ENCODE measurements at regions not wholly inside any gene's neighbourhood (a gene's known extent, or its start where the extent isn't known, plus 50 kb on each side); places are given as distances from the start of the nearest gene placed in this dataset.

GRCh38 chr2:45261746-45262145 lies 252.5 kb upstream of the SIX2 start:
- ATAC-seq (ENCODE audit: insufficient number of reproducible peaks, low FRiP score, low read depth) (no peak), DNase-seq (ENCODE audit: low spot score) (no peak)
- Histone ChIP-seq H3K27ac (no peak overlapping the region), H3K36me3 (no peaks in the 10 kb centered on the region), H3K27me3 (replicated peaks; ENCODE audit: insufficient read depth) (no peaks in the 10 kb centered on the region), H3K4me1 (ENCODE audit: control insufficient read depth in 1 of 2, low read depth in 2 of 2) (peaks cover 14 to 30% of the 10 kb centered on the region in 2 donors), H3K4me3 (no peak overlapping the region), H3K9me3 (no peaks in the 10 kb centered on the region)
- no peak for TF ChIP-seq CTCF (IDR thresholded peaks at IDR 0.05)

GRCh38 chr2:45260946-45261345 lies 251.7 kb upstream of the SIX2 start:
- no peak for ATAC-seq (ENCODE audit: insufficient number of reproducible peaks, low FRiP score, low read depth)
- no peak overlapping the region for H3K4me3 ChIP-seq
- H3K4me1 ChIP-seq (ENCODE audit: control insufficient read depth in 1 of 2, low read depth in 2 of 2): peaks cover 17 to 38% of the 10 kb centered on the region in 2 donors
- no peaks in the 10 kb centered on the region for H3K27me3 ChIP-seq (replicated peaks; ENCODE audit: insufficient read depth)
- no peaks in the 10 kb centered on the region for H3K9me3 ChIP-seq
- no peak for DNase-seq (ENCODE audit: low spot score)
- no peaks in the 10 kb centered on the region for H3K36me3 ChIP-seq
- no peak for TF ChIP-seq CTCF (IDR thresholded peaks at IDR 0.05)
- H3K27ac ChIP-seq: no peak overlapping the region

GRCh38 chr2:45259547-45260160 lies 250.4 kb upstream of the SIX2 start:
- no peak for DNase-seq (ENCODE audit: low spot score)
- ATAC-seq (ENCODE audit: insufficient number of reproducible peaks, low FRiP score, low read depth): no peak
- no peak for TF ChIP-seq CTCF (IDR thresholded peaks at IDR 0.05)

GRCh38 chr2:45259138-45259537 lies 249.9 kb upstream of the SIX2 start:
- Histone ChIP-seq H3K4me3 (no peak overlapping the region), H3K27me3 (replicated peaks; ENCODE audit: insufficient read depth) (no peaks in the 10 kb centered on the region), H3K9me3 (no peaks in the 10 kb centered on the region), H3K27ac (peak overlapping the region; percentile 63 to 71), H3K36me3 (no peaks in the 10 kb centered on the region), H3K4me1 (ENCODE audit: control insufficient read depth in 1 of 2, low read depth in 2 of 2) (peaks cover 34 to 56% of the 10 kb centered on the region in 2 donors)
- DNase-seq (ENCODE audit: low spot score) (no peak), ATAC-seq (ENCODE audit: insufficient number of reproducible peaks, low FRiP score, low read depth) (no peak)
- no peak for TF ChIP-seq CTCF (IDR thresholded peaks at IDR 0.05)

More at GRCh38 chr2:45259547-45260160, 250.4 kb upstream of the SIX2 start:
- Histone ChIP-seq H3K27me3 (replicated peaks; ENCODE audit: insufficient read depth) (no peaks in the 10 kb centered on the region), H3K9me3 (no peaks in the 10 kb centered on the region), H3K4me3 (no peak overlapping the region), H3K36me3 (no peaks in the 10 kb centered on the region), H3K27ac (peak overlapping the region; percentile 63 to 71), H3K4me1 (ENCODE audit: control insufficient read depth in 1 of 2, low read depth in 2 of 2) (peaks cover 30 to 51% of the 10 kb centered on the region in 2 donors)

- ATAC-seq (ENCODE audit: insufficient number of reproducible peaks, low FRiP score, low read depth) (no peak), DNase-seq (ENCODE audit: low spot score) (no peak)
- Histone ChIP-seq H3K9me3 (no peaks in the 10 kb centered on the region), H3K4me1 (ENCODE audit: control insufficient read depth in 1 of 2, low read depth in 2 of 2) (peaks cover 34 to 60% of the 10 kb centered on the region in 2 donors), H3K36me3 (no peaks in the 10 kb centered on the region), H3K27me3 (replicated peaks; ENCODE audit: insufficient read depth) (no peaks in the 10 kb centered on the region), H3K4me3 (no peak overlapping the region), H3K27ac (peak overlapping the region; percentile 71 to 91)
- TF ChIP-seq CTCF (IDR thresholded peaks at IDR 0.05): no peak
These were observed 249.1 kb upstream of the SIX2 start for GRCh38 chr2:45258311-45258710.

Data from thoracic aorta (tissue), 2 donors.